Fibroblast of upper back skin (primary cell): ENCODE measurements at regions not wholly inside any gene's neighbourhood (a gene's known extent, or its start where the extent isn't known, plus 50 kb on each side); places are given as distances from the start of the nearest gene placed in this dataset.
"Not testable (repeated sequence)": the region's sequence is repeated elsewhere in the genome, so short reads cannot be mapped to it uniquely, and the experiment has no call there.

ENCODE experiments used
- DNase-seq: peaks from one replicate; pipeline ENCODE4 v3.0.0-alpha.2; 2013

DNA sequence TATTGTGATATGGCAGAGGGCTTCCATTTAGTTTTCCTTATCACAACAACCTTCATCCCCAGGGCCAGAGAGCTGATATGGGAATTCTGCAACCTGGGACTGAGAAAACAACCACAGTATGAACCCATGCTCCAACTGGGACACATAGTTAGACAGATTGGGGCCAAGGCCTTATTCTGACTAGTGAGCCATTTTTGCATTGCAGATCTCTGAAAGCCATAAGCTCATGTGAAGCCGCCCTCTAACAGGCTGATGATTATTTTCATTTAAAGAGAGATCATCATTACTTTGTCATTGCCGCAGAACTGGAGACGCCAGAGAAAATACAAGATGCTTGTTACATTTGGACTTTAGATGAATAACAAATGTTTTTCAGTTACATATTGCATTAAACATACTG, 791.7 kb upstream of the POM121L12 start:
- no peak for DNase-seq

DNA sequence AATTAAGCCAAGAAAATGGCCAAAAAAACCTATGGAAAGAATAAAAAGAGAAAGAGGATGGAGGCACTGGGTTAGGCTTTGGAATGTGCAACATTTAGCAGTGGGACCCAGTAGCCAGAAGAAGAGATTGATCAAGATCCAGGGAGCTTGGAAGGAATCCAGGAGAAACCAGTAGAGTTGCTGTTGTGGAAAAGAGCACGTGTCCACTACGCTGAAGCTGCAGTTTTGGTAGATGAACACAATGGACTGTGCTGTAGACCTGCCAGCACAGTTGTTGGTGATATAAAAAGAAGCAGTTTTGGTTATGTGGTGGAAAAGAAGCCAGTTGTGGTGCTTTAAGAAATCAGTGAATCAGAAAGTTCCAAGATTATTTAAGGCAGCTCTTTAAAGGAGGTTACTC, 802.2 kb upstream of the POM121L12 start:
- DNase-seq = no peak

DNA sequence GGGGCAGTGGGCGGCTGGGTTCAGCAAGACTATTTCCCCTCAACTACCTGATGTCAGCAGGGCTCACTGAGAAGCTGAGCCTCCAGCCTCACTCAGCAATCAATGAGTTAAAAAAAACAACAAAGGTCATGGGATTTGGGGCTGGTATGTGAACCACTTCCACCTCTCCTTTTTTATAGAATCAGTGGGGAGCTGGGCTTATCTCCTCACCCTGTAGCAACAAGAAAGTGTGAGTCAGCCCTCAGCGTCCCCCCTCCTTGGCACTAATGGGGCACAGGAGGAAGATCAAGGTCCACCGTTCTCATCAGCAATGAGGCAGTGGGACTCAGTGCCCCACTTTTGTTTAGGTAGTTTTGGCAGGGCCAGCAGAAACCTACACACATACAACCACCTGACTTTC, 823.5 kb upstream of the POM121L12 start:
- no peak for DNase-seq

DNA sequence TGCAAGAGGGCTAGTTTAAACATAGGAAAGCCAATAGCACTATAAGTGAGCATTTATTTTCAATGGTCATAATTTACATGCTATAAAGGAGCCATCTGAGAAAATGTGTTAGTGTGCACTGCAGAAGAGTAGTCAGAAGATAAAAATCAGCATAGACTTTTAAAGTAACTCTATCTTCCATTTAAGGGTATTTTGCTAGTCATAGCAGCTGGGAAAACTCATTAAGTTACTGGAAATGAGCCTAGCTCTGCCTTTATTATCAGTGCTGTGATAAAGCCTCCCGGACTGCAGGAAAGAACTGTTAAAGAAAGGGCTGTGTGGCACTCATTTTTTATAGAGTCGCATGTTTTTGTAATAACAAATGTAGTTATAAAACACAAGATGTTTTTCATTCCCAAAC, 825.8 kb upstream of the POM121L12 start:
- DNase-seq = no peak

DNA sequence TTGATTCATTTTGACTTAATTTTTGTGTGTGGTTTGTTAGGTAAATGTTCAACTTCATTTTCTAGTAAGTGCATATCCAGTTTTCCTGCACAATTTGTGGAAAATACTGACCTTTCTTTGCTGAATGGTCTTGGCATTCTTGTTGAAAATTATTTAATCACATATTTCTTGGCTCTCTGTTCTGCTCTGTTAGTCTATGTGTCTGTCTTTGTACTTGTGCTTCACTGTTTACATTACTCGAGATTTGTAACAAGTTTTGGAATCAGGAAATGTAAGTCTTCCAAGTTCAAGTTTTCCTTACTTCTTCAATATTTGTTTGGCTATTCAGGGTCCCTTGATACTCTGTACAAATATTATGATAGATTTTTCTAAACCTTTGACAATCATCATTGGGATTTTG, 838.2 kb upstream of the POM121L12 start:
- no peak for DNase-seq

DNA sequence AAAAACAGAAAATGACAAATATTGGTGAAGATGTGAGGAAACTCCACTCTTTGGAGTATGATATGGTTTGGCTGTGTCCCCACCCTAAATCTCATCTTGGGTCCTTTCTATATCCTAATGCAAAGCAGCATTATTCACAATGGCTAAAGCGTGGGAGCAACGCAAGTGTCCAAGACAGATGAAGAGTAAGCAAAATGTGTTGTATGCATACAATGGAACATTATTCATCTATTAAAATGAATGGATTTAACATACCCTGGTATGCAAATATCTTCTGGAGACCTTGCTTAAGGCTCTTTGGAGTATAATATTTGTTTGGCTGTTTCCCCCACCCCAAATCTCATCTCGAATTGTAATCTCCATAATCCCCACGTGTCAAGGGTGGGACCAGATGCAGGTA, 839.8 kb upstream of the POM121L12 start:
- no peak for DNase-seq

DNA sequence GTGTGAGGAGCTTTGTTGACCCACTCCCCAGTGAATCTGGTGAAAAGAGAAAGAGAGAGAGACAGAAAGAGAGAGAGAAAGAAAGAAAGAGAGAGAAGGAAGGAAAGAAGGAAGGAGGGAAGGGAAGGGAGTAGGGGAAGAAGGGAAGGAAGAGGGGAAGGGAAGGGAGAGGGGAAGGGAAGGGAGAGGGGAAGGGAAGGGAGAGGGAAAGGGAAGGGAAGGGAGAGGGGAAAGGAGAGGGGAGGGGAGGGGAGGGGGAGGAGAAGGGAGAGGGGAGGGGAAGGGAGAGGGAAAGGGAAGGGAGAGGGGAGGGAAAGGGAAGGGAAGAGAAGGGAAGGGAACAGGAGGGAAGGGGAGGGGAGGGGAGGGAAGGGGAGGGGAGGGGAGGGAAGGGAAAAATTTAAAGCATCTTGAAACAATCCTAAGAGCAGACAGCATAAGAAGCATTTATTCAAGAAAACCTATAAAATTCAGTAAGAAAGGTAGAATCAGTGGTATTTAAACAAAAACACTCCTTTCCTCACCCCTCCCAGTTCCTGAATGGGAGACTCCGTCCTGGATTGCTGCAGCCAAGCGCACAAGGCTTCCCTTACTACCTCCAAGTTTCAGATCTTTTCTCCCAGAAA, 846.2 kb upstream of the POM121L12 start:
- DNase-seq = no peak

DNA sequence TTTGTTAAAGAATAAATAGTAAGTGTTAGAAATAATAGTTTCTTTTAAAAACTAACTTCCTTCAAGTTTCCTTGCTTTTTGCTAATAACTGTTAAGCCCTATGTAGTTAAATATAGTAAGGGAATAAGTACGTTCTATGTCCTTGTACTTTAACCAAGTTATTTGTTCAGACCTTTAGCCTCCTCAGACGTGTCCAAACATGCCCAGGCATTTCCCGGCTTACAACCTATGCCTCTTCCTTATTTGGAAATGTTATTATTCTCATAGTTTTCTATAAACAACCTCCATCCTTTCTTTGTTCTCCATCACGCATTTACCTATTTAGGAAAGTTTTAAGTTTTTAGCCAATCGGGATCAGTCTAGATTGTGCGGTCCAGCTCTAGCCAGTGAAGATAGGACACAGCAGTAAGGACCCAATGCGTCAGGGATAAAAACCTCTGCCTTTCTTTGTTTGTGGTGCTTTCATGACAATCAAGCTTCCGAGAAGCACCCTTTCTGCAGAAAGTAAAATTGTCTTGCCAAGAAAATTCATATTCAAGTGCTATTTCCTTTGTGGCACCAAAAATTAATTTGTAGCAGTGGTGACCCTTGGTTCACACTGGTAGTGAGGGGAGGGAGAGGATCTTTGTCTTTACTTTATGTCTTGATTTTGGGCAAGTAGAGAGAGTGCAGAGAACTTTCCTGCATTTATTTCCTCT, 851.3 kb upstream of the POM121L12 start:
- no peak for DNase-seq

DNA sequence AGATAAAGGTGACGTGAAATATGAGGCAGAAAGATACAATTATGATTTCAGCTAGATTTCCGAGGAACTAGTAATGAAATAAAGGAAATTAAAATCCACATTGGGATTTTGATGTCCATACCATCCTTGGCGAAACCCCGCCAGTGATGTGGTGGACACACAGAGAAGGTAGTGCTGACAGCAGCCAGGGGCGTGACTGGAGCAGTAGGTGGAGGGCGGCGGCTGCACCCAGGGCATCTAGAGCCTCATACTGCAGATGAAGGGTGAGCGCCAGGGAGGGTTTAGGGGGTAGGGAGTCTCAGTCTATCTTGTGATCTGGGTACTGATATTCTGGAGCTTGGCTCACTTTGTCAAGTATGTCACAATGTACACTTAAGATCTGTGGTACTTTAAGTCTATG, 855.5 kb upstream of the POM121L12 start:
- DNase-seq = no peak

DNA sequence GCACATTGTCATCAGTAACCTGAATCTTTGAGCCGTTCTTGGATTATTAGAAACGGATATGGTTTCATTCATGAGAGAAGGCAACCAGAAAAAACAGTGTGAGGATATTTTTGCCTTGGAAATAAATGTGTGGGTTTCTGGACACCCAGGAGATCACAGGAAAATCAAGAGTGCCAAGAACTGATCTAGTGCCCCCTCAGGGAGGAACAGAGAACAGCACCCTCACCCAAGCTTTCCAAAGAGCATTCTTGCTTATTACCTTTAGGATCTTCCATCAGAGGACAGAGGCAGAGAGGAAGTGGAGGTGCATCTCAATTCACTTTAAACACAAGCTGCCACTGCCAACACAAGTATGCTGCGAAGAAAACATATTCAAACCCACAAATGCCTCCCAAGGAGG, 851.5 kb upstream of the COBL start:
- DNase-seq = no peak

DNA sequence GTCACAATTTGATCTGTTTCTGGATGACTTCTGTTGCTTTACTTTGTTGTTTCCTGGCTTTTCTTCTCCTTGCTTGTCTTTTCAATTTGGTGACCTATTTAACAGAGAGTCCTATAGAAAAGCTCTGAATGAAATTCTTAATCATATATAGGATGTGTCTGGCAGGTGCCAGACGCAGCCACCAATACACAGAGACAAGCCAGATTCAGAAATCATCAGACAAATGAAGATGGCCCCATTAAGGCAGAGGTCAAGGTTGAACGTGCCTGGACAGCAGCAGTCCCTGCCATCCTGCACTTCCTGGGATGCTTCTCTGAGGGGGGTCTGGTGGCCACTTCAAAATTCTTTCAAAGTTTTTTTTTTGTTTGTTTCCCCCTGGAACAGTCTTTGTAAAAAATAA, 846.7 kb upstream of the COBL start:
- DNase-seq = no peak

DNA sequence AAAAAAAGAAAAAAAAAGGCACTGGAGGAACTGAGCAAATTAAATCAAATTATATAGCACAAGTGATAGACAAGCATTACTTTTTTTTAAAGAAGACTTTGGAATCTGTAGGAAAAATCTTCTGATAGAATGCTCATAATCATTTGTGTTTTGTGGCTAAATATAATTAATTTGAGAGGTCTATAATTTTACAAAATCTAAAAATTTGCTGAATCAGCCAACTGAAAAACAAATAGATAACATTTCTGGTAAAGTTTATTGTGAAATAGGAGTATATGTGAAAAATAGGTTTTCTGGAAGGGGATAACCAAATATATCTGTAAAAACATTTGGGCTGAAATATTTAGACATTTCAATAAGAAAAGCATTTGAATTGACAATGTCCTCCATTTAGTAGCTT, 844.9 kb upstream of the COBL start:
- no peak for DNase-seq

DNA sequence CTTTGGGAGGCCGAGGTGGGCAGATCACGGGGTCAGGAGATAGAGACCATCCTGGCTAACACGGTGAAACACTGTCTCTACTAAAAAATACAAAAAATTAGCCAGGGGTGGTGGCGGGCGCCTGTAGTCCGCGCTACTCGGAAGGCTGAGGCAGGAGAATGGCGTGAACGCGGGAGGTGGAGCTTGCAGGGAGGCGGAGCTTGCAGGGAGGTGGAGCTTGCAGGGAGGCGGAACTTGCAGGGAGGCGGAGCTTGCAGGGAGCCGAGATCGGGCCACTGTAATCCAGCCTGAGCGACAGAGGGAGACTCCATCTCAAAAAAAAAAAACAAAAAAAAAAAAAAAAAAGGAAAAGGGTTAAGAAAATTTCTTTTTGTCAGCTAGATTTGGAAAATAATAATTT, 842.8 kb upstream of the COBL start:
- DNase-seq = not testable (repeated sequence)

DNA sequence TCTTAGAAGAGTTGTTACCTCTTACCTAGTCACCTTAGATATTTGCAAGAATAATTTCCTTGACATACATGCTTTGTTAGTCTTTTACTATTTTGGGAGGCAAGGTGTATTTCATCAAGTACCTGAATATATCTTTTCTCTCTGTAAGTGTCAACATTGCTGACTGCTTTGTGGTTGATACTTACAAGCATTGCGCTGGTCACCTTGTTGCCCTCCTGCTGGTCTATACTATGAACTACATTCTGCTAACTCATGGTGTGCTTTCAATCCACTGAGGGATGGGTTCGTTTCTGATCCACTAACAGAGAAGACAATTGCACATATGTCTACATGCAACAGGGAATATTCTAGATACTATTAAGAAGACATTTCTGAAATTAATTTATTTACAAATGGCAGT, 837.8 kb upstream of the COBL start:
- no peak for DNase-seq

DNA sequence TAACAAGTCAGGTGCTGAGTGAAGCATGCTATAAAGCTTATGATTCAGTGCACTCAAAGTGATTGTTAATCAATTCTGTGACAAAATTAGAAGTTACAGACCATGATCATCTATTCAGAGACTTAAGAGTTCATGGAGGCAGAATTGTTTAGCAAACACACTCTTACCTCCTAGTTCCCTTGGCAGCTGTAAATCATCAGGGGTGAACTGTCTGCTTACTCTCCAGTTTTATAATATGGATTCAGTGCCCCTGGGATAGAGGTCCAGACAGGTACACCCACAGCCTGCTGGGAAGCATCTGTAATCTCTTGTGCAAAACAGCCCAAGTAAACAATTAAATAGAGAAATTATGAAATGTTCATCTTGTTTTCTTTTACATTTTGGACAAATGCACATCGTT, 835.0 kb upstream of the COBL start:
- no peak for DNase-seq

DNA sequence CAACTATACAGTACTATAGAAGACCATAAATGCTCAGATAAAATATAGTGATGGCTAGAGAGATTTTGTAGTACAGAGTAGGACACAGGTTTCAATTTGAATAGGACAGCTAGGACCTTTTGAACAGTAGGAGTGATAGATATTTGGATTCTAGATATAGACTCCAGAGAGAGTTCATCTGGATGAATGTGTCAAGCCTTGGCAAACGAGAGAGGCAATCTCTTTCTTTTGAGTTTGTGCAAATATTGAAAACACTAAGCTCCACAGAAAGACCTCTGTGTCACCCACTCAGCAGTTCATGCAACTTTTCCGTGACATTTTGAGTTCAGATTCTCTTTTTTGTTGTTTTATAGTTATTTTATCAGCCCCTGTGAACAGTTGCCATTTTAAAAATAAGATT, 834.3 kb upstream of the COBL start:
- no peak for DNase-seq

DNA sequence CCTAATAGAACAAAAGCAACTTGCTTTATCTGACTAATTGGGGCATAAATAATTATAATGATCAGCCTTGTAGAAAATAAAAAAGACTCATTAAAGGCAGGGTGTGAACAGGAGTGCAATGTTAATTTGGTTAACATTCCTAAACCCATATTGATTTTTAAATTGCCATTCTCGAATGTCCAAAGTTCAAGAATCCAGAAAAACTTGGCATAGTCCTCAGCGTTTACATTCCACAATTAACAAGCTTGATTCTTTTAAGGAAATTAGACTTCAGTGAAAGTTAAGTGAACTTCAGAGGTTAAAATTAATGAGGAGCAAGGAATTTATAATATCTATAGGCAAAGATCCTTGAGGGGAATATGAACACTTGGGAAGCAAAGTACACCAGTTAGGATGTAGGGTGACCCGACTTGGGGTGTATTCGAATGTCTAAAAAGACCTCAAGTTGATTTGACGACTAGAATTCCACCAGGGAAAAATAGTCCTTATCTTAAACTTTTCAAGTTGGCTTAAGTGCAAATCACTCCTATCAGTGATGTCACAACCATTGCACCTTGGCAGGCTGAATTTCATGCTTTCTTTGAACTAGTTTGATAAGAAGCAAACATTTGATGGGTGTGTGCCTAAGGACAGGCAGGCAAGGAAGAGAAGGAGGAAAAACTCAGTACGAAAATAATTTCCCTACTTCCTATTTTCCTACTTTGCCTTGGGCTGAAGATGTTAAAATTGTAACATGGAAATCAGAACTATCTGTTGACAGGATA, 830.4 kb upstream of the COBL start:
- DNase-seq = no peak

DNA sequence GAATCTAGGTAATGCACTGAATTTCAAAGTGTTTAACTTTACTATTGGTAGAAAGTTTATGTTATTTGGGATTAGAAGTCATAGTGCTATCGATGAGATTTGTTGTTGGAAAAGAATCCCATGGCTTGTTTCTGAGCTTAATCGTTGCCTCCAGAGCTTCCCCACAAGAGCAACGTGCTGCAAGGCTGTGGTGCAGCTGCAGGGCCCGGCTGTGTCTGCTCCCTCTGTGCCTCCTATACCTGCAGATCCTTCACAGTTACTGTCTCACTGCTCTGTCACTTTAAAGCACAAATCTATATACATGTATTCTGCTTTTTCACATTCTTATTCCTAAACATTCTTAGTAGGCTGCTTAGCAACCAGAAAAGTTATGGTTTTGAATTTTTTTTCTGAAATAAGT, 826.6 kb upstream of the COBL start:
- no peak for DNase-seq

DNA sequence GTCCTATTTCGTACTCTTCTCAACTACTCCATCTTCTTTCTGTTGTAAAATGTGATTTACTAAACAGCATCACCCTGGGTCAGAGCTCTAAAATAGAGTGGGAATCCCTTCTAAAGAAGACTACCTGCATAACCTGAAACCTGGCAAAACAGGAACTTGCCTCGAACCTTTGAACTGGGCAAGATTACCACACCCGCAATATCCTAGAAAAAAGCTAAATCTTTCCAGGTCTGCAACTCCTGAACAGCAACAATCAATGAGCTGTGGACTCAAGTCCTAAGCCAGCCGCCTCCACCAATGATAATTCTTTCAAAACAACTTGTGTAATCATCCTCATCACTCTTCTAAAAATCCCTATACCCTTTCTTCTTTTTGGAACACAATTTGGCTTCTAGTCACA, 824.2 kb upstream of the COBL start:
- no peak for DNase-seq

DNA sequence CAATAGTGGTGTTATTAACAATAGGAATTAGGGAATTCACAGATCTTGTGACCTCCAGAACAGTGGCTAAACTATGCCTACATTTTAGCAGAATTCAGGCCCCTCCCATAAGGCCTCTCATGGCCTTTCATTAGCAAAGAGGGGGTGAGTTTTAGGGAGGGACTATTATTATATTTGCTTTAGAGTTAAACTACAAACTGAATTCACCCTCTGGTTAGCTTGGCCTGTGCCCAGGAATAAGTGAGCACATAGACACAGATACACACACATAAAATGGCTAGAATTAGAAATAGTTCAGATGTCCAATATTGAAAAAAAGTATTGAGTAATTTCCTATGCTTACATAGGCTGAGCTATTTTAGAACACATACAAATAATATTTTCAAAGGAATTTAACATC, 818.8 kb upstream of the COBL start:
- no peak for DNase-seq

DNA sequence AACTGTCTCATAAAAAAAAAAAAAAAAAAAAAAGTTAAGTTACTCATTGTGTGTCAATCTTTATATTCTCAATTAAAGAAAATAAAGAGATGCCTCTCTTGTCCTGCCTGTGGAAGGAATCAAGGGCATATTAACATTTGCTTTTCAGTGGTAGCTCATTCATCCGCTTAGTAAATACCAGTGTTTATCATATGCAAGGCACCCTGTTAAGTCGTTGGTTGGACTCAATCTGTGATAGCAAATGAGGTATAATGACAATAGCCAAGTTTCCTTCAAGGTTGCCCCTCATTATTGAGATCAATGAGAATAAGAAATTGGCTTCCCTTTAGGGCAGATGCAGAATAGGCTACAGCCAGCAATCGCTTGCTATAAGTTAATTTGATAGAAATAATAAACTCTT, 812.7 kb upstream of the COBL start:
- DNase-seq = no peak

DNA sequence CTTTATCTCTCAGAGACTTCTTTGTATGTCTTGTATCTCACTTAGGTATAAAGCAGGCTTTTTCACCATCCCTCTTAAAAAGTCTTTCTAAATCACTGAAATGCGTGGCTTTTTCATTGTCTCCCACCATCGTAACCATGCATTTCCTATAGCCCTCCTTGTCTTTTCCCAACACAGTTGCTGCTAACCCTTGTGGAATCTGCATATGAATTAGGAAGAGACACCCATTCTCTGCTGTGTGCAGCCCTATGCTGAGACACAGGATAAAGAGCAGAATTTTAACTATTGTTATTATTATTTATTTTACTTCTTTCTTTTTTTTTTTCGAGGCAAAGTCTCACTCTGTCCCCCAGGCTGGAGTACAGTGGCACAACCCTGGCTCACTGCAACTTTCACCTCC, 804.3 kb upstream of the COBL start:
- no peak for DNase-seq

DNA sequence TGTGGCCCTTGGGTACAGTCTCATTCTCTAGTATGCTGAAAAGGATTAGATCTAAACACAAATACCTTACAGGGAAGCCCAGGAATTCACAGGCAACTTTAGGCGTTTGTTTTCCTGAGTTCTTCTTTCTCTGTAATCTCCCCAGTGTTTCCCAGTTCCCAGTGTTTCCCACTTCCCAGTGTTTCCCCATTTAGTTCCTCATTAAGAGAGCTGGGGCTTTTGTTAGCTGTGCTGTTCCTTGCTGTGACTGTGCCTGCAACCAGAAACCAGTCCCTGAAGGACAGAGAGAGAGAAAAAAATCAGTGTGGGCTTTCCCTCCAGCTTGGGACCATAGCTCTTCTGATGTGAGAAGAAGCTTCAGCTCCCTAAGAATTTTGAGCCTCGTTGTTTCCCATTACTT, 802.9 kb upstream of the COBL start:
- no peak for DNase-seq

DNA sequence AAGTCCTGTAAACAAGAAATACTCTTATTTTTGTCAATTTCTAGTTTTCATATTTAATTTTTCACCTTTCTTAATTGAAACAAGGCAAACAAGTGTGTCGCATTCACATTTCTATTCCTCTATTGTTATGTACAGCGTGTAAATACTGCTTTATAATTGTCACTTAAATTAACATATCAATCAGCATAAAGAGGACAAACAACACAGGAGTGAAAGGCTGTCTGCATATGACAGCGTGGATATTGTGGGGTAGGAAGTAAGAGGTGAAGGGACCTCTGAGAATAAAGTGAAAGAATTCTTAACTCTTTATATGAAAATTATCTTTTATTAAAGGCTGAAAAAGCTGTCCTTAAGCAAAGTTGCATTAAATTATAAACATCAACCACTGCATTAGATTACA, 797.9 kb upstream of the COBL start:
- no peak for DNase-seq

DNA sequence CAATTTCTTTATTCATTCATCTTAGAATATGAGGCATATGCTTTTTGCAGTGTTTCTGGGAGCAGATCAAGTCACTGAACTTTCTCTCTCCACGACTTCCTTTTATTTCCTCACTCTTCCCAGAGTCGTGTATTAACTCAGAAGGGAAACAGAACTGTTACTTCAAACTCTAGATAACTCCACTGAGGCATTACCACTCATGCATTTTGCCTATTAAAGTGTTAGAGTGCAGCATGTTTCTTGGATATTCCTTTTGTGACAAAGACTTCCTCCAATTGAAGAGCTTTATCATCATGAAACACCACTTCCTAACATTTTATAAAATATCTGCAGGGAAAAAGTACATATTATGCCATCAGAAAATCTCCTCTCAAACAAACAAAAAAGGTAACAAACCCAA, 797.4 kb upstream of the COBL start:
- no peak for DNase-seq
